Sigmoid colon (tissue), 6 donors: ENCODE measurements at regions not wholly inside any gene's neighbourhood (a gene's known extent, or its start where the extent isn't known, plus 50 kb on each side); places are given as distances from the start of the nearest gene placed in this dataset.

Source experiments
- DNase-seq: peaks from one replicate; pipeline ENCODE4 v3.0.0-alpha.2; 2019
- H3K27ac ChIP-seq, 4 donors: fragments of 200-600 bp; sonication (generic); one replicate each; pipeline ENCODE4 v1.5.1; 2016 to 2019; ENCODE audit warnings: mild to moderate bottlenecking in 1 of 4
- H3K27me3 ChIP-seq, 3 donors: fragments of 200-600 bp; sonication (generic); one replicate each; pipeline ENCODE4 v1.5.1; 2019; ENCODE audit warnings: mild to moderate bottlenecking in 1 of 3
- H3K36me3 ChIP-seq, 4 donors: fragments of 200-600 bp; sonication (generic); one replicate each; pipeline ENCODE4 v1.5.1; 2016 to 2019
- H3K4me1 ChIP-seq, 4 donors: fragments of 200-600 bp; sonication (generic); one replicate each; pipeline ENCODE4 v1.5.1; 2017 to 2019
- H3K4me3 ChIP-seq, 4 donors: fragments of 200-600 bp; sonication (generic); one replicate each; pipeline ENCODE4 v1.5.1; 2017 to 2019; ENCODE audit warnings: mild to moderate bottlenecking in 2 of 4, moderate library complexity in 1 of 4
- H3K9me3 ChIP-seq, 4 donors: fragments of 200-600 bp in 3 of 4; sonication (generic) in 3 of 4; one replicate each; pipeline versions ENCODE4 v1.5.1 to v1.6.1; 2013 to 2019
- CTCF ChIP-seq, 4 experiments: fragments of 450-650 bp in 3 of 4; fragments of 200-600 bp in 1 of 4; IDR thresholded peaks; one replicate each; pipeline ENCODE4 v1.5.1; 2016 to 2019; ENCODE audit warnings: antibody characterized with exemption in 4 of 4, mild to moderate bottlenecking in 3 of 4, moderate library complexity in 2 of 4
- EP300 ChIP-seq, 4 donors: sonication (generic); formaldehyde crosslinking; IDR thresholded peaks; one replicate each; pipeline ENCODE4 v1.6.1; 2017; ENCODE audit warnings: antibody characterized with exemption in 4 of 4
- POLR2A ChIP-seq, 2 donors: fragments of 450-650 bp; IDR thresholded peaks; one replicate each; pipeline ENCODE4 v1.6.1; 2016; ENCODE audit warnings: antibody characterized with exemption in 2 of 2, mild to moderate bottlenecking in 2 of 2, moderate library complexity in 2 of 2
- POLR2AphosphoS5 ChIP-seq, 4 donors: sonication (generic); formaldehyde crosslinking; IDR thresholded peaks; one replicate each; pipeline ENCODE4 v1.6.1; 2017; ENCODE audit warnings: antibody characterized with exemption in 4 of 4
- WGBS, 2 donors: extraction: QIAGEN DNeasy Blood & Tissue Kit; methylation state at CpG; one replicate each; pipeline ENCODE4 v1.1.7; 2013; 5-methylcytosine and 5-hydroxymethylcytosine counted together
- intact Hi-C: fragments of 100-400 bp; cut with DNase I; formaldehyde crosslinking; loops from one replicate; pipeline ENCODE4 v1.15.1; 2023
- donor health status: healthy with polysubstance abuse.
- donor health status: healthy.

- H3K9me3 ChIP-seq = no peaks in the 10 kb centered on the region
- TF ChIP-seq EP300 (IDR thresholded peaks at IDR 0.05) = no peak
- TF ChIP-seq POLR2A (IDR thresholded peaks at IDR 0.05) = no peak
- no peak for TF ChIP-seq POLR2AphosphoS5 (IDR thresholded peaks at IDR 0.05)
- TF ChIP-seq CTCF (IDR thresholded peaks at IDR 0.05) = no peak
- H3K36me3 ChIP-seq = no peaks in the 10 kb centered on the region
- intact Hi-C loops = no loop called here
- H3K4me1 ChIP-seq = no peaks in the 10 kb centered on the region
- DNase-seq = no peak
- no peak overlapping the region for H3K27ac ChIP-seq
- H3K27me3 ChIP-seq = no peaks in the 10 kb centered on the region
- WGBS, 2 donors = 14 to 55% methylated on average over 2 of the region's 2 CpGs
- H3K4me3 ChIP-seq = no peak overlapping the region
Observed at GRCh38 chr3:168341956-168342936, 246.5 kb upstream of the GOLIM4 start.

DNA sequence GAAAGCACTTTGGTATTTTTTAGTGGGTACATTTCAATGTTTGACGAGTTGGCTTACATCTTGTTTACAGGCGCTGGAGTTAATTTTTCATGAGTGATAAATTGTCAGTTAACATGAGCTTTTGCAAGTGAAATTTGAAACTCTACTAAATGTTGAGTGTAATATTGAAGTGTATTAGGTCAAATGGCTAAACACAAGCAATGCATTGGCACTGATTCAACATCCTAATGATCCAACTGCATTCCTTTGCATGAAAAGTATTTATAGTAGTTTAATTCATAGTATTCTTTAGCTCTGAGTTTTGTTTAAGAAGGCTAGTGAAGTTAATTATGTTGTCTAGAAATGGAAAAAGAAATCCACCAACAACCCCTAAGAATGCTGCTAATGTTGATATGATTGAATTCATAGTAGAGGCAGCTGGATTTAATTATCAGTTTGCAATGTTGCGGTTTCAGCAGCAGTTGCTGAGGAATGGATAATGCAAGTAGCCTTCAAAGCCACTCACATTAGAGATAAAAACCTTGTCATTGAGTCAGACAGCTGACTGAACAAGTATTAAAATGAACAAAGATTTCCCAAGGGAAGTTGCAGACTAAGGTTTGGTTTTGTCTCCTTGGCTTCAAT lies 245.6 kb upstream of the GOLIM4 start:
- no peak for DNase-seq
- Histone ChIP-seq H3K27me3 (no peaks in the 10 kb centered on the region), H3K9me3 (no peaks in the 10 kb centered on the region), H3K4me3 (no peak overlapping the region), H3K36me3 (no peaks in the 10 kb centered on the region), H3K27ac (no peak overlapping the region), H3K4me1 (no peaks in the 10 kb centered on the region)
- intact Hi-C loops = no loop called here
- TF ChIP-seq CTCF (IDR thresholded peaks at IDR 0.05) = no peak
- TF ChIP-seq POLR2A (IDR thresholded peaks at IDR 0.05) = no peak
- no peak for TF ChIP-seq POLR2AphosphoS5 (IDR thresholded peaks at IDR 0.05)
- no peak for TF ChIP-seq EP300 (IDR thresholded peaks at IDR 0.05)
- 78 to 86% methylated on average over 3 of the region's 3 CpGs for WGBS, 2 donors

DNA sequence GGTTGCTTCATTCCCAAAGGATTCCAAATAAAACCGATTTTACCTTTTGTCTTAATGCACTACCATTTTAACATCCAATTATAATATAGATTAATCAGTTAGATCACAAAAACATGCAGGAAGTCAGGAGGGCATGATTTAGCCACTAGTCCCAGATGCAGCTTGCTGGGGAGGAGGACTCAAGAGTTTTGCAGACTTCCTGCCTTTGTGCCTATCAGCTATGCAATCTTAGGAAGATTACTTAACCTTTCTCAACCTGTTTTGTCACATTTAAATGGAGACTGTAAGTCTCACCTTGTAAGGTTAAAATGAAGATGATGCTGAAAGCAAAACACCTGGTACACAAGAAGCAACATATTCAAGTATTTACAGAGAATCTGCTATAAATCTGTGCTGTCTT lies 242.4 kb upstream of the GOLIM4 start:
- DNase-seq = no peak
- H3K27me3 ChIP-seq = no peaks in the 10 kb centered on the region
- TF ChIP-seq EP300 (IDR thresholded peaks at IDR 0.05) (no peak), POLR2AphosphoS5 (IDR thresholded peaks at IDR 0.05) (no peak), POLR2A (IDR thresholded peaks at IDR 0.05) (no peak), CTCF (IDR thresholded peaks at IDR 0.05) (no peak)
- WGBS, 2 donors = 64 to 77% methylated on average over 1 of the region's 1 CpG
- H3K4me1 ChIP-seq = no peaks in the 10 kb centered on the region
- no peaks in the 10 kb centered on the region for H3K9me3 ChIP-seq
- H3K4me3 ChIP-seq = no peak overlapping the region
- no peak overlapping the region for H3K27ac ChIP-seq
- intact Hi-C loops = no loop called here
- H3K36me3 ChIP-seq = no peaks in the 10 kb centered on the region

DNA sequence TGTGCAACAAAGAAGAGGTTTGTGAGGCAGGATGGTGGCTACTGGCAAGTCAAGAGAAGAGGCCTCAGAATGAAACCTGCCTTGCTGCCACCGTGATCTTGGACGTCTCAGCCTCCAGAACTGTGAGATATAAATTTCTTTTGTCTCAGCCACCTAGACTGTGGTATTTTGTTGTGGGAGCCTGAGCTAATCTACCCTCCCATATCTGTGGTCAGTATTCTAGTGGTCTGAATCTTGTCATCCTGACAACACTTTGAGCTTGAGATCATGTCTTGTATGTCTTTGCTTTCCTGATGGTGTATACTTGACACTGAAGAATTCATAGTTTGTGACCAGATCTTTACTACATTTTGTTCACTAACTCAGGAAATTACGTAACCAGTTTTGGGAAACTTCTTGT lies 240.6 kb upstream of the GOLIM4 start:
- no peak for DNase-seq
- TF ChIP-seq EP300 (IDR thresholded peaks at IDR 0.05) (no peak), CTCF (IDR thresholded peaks at IDR 0.05) (no peak), POLR2A (IDR thresholded peaks at IDR 0.05) (no peak), POLR2AphosphoS5 (IDR thresholded peaks at IDR 0.05) (no peak)
- Histone ChIP-seq H3K27ac (no peak overlapping the region), H3K36me3 (no peaks in the 10 kb centered on the region), H3K4me1 (no peaks in the 10 kb centered on the region), H3K27me3 (no peaks in the 10 kb centered on the region), H3K4me3 (no peak overlapping the region), H3K9me3 (no peaks in the 10 kb centered on the region)
- 86 to 92% methylated on average over 3 of the region's 3 CpGs for WGBS, 2 donors
- intact Hi-C loops = no loop called here
